ENCODE measurements at regions not wholly inside any gene's neighbourhood (a gene's known extent, or its start where the extent isn't known, plus 50 kb on each side); places are given as distances from the start of the nearest gene placed in this dataset.
"Not testable (repeated sequence)": the region's sequence is repeated elsewhere in the genome, so short reads cannot be mapped to it uniquely, and the experiment has no call there.

DNA sequence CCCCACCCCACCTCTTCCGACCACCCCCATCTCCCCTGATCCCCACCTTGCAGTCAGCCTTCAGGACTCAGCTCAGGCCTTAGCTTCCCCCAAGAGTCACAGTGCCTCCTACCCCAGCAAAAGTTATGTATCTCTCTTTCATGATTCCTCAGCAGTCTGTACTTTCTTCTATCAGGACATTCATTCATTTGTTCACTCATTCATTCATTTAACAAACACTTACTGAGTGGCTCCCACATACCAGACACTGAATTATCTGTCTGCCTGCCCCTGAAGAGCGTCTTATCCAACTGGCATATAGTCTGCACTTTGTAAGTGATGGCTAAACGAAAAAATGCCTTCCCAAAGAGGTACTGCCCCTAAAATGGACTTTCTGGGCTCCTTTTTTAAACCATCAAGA is 114.4 kb upstream of the SLC35F3 start:
- no peak for DNase-seq (ENCODE audit: low spot score)

GRCh38 chr1:233790662-233791371 is 113.7 kb upstream of the SLC35F3 start:
- DNase-seq (ENCODE audit: low spot score) = peak; percentile 92

- DNase-seq (ENCODE audit: low spot score) = no peak
Observed at GRCh38 chr1:233791372-233791703, 113.1 kb upstream of the SLC35F3 start.

DNA sequence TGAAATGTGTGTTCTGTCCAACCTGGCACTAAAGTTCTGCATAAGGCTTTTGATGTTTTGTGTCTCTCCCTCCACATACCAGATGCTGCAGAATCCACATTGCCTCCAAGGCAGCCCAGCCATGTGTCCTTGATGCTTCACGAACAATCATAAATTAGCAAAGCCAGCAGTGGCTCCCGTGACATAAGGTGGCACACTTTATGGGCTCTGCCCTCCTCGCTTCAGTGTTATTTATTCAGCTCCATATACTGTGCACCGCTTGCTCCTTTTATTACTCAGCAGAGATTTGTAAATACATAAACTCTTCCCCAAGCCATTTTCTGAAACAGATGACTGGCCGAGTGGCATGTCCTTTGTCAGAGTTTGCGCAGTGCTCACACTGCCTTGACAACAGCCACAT is 112.8 kb upstream of the SLC35F3 start:
- no peak for DNase-seq (ENCODE audit: low spot score)

DNA sequence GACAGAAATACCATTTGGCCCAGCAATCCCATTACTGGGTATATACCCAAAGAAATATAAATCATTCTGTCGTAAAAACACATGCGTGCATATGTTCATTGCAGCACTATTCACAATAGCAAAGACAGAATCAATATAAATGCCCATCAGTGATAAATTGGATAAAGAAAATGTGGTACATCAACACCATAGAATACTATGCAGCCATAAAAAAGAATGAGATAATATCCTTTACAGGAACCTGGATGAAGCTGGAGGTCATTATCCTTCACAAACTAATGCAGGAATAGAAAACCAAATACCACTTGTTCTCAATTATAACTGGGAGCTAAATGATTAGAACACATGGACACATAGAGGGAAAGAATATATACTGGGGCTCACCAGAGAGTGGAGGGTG is 109.6 kb upstream of the SLC35F3 start:
- DNase-seq (ENCODE audit: low spot score) = no peak

DNA sequence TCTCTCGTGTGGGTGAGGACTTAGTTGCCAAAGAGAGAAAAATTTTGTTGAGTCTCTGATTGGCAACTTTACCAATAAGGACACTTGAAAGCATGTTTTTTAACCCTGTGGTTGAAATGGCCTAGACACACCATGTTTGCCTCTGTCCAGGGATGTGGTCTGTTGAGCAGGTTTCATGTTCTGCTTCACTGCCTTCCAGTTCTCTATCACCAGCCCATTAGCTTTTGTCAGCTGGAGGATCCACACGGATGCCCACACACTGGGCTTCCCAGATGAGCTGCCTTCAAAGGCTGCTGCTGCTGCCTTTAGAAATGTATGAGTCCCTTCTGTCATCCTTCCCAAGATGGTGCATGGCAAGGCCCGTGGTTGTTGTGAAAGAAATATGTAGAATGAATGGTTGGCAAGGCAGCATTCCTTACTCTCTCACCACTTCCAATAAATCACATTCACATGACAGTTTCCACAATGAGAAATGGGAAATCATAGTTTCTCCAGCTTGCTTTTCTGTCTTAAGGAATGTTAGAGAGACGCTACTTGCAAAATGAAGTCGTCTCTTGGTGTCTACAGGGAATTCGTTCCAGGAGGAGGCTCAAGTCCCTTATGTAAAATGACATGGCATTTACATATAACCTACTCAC is 108.2 kb upstream of the SLC35F3 start:
- no peak for DNase-seq (ENCODE audit: low spot score)

DNA sequence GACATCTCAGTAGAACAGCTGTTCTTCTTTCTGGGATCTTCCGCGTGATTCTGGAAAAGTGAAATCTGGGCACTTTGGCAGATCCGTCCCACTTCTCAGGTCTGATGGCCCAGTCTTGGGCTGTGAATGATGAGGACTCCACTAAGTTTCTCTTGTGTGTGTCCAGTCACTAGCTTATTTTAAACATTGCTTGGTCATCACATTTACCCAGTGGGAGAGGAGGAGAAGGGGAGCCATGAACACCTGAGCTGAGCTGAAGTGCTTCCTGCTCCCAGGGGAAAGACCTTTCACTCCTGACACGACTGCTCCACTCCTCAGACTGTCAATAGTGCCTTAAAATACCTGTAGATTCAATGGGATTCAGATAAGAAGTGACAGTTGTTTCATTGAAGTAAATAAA is 101.9 kb upstream of the SLC35F3 start:
- DNase-seq (ENCODE audit: low spot score) = no peak

DNA sequence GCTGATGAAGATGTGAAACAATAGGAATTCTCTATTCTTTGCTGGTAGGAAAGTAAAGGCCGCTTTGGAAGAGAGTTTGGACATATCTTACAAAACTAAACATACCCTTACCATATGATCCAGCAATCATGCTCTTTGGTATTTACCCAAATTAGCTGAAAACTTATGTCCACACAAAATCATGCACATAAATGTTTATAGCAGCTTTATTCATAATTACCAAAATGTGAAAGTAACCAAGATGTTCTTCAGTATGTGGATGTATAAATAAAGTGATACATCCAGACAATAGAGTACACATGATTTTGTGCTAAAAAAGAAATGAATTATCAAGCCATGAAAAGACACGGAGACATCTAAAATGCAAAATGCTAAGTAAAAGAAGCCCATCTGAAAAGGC is 98.7 kb upstream of the SLC35F3 start:
- DNase-seq (ENCODE audit: low spot score) = no peak

- DNase-seq (ENCODE audit: low spot score) = no peak
Observed at GRCh38 chr1:233815357-233815756, 89.1 kb upstream of the SLC35F3 start.

DNA sequence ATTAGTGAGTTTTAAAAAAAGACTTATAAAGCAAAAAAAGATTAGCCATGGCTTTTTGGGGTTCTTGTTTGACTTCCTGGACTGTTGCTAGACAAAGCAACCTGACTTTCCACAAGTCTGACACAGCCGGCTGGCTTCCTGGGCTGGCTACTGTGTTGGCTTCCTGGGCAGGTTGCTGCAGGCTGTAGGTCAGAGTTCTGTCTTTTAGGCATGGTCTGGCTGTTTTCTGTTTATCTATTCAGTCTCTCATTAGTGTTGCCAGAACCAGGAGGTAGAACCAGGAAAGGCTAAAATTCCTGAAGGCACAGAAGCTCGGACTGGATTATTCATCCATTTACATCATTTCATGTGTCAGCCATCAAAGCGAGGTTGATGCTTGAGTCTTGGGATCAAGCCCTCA is 88.6 kb upstream of the SLC35F3 start:
- DNase-seq (ENCODE audit: low spot score) = no peak

DNA sequence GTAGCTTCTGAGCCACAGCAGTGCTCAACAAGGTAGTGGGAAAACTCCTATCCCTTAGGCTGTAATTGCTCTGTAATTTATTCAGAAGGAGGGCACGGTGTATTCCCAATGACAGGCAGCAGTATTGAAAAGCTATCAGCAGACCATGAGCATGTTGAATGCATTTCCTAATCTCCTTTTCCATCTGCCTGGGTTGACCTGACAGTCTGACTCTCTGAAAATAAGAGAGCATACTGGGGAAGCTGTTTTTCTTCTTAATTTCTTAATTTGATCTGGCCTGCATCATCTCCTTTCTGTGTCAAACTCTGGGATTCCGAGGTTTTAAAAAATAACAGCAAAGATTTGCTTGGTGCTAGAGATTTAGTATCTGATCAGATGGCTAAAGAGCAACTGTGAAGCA is 88.1 kb upstream of the SLC35F3 start:
- DNase-seq (ENCODE audit: low spot score) = no peak

DNA sequence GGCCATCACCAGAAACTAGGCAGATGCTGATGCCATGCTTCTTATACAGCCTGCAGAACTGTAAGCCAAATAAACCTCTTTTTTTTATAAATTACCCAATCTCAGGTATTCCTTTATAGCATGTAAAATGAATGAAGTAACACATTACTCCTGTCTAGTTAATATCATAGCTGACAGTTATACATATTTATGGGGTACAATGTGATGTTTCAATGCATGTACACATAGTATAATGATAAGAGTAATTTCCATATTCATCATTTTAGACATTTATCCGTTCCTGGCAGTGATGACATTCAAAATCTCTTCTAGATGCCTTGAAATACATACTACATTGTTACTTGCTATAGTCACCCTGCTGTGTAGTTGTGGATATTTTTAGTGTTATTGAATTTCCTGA is 85.4 kb upstream of the SLC35F3 start:
- DNase-seq (ENCODE audit: low spot score) = no peak

DNA sequence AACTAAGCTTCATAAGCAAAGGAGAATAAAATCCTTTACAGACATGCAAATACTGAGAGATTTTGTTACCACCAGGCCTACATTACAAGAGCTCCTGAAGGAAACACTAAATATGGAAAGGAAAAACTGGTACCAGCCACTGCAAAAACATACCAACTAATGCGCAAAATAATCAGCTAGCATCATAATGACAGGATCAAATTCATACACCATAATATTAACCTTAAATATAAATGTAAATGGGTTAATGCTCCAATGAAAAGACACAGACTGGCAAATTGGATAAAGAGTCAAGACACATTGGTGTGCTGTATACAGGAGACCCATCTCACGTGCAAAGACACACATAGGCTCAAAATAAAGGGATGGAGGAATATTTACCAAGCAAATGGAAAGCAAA is 80.3 kb upstream of the SLC35F3 start:
- DNase-seq (ENCODE audit: low spot score) = not testable (repeated sequence)

GRCh38 chr1:233827937-233828336 is 76.5 kb upstream of the SLC35F3 start:
- DNase-seq (ENCODE audit: low spot score) = not testable (repeated sequence)

DNA sequence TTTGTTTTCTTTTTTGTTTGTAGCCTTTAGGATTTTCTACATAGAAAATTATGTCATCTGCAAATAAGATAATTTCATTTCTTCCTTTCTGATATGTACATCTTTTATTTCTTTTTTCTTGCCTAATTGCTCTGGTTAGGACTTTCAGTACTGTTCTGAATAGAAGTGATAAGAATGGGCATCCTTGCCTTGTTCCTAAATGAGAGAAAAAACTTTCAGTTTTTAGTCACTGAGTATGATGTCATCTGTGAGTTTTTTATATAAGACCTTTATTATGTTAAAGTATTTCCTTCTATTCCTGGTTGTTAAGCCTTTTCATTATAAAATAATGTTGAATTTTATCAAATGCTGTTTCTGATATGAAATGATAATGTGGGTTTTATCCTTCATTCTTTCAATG is 76.0 kb upstream of the SLC35F3 start:
- no peak for DNase-seq (ENCODE audit: low spot score)

DNA sequence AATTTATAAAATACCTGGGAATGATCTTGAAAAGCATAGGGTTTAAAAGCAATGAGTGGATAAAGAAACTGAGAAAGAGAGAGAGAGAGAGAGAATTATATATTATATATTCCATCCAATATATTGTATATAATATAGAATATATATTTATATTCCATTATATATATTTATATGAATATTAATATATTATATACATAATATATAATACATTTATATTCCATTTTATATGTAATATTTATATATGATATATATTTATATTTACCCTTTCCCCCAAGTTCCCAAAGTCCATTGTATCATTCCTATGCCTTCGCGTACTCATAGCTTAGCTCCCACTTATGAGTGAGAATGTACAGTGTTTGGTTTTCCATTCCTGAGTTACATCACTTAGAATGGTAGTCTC is 69.9 kb upstream of the SLC35F3 start:
- no peak for DNase-seq (ENCODE audit: low spot score)

- not testable (repeated sequence) for DNase-seq (ENCODE audit: low spot score)
Observed at GRCh38 chr1:233838207-233838606, 66.3 kb upstream of the SLC35F3 start.

- no peak for DNase-seq (ENCODE audit: low spot score)
Observed at GRCh38 chr1:233843525-233844204, 60.8 kb upstream of the SLC35F3 start.

- DNase-seq (ENCODE audit: low spot score) = no peak
Observed at GRCh38 chr1:233844275-233844674, 60.2 kb upstream of the SLC35F3 start.

DNA sequence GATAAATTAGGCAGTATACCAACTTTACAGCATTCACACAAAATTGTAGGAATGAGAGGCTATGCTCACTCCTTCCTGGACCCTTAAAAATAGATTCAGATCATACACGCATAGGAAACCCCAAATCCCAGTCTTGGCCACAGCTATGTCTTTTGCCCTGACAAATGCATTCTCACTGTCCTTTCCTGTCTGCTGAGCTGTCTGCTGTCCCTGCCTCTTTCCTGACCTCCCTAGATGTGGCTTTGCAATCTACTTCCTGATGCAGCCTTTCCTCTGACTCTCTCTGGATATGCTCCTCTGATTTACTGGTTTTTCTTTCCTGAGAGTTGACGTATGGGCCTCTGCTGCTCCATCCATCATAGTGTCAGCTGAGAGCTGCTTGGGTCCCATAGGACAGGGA is 59.8 kb upstream of the SLC35F3 start:
- no peak for DNase-seq (ENCODE audit: low spot score)
